ENCODE measurements at regions not wholly inside any gene's neighbourhood (a gene's known extent, or its start where the extent isn't known, plus 50 kb on each side); places are given as distances from the start of the nearest gene placed in this dataset.

- H3K9me3 ChIP-seq, result no peaks in the 10 kb centered on the region
- TF ChIP-seq EP300 (IDR thresholded peaks at IDR 0.05), result no peak
- TF ChIP-seq POLR2AphosphoS5 (IDR thresholded peaks at IDR 0.05), result no peak
- TF ChIP-seq POLR2A (IDR thresholded peaks at IDR 0.05), result no peak
- TF ChIP-seq, protein P1, sequence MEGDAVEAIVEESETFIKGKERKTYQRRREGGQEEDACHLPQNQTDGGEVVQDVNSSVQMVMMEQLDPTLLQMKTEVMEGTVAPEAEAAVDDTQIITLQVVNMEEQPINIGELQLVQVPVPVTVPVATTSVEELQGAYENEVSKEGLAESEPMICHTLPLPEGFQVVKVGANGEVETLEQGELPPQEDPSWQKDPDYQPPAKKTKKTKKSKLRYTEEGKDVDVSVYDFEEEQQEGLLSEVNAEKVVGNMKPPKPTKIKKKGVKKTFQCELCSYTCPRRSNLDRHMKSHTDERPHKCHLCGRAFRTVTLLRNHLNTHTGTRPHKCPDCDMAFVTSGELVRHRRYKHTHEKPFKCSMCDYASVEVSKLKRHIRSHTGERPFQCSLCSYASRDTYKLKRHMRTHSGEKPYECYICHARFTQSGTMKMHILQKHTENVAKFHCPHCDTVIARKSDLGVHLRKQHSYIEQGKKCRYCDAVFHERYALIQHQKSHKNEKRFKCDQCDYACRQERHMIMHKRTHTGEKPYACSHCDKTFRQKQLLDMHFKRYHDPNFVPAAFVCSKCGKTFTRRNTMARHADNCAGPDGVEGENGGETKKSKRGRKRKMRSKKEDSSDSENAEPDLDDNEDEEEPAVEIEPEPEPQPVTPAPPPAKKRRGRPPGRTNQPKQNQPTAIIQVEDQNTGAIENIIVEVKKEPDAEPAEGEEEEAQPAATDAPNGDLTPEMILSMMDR (IDR thresholded peaks at IDR 0.05), result no peak
Observed at GRCh38 chr2:195495966-195496365, 161.1 kb upstream of the SLC39A10 start.

GRCh38 chr2:195495351-195495750 is 161.7 kb upstream of the SLC39A10 start:
- H3K27me3 ChIP-seq, result no peaks in the 10 kb centered on the region
- intact Hi-C loops (cut with DNase I), result loop anchor here (5.0 kb wide), 1 partner anchor 162 kb away; the partner anchor contains the start of gene SLC39A10
- H3K4me3 ChIP-seq, result no peak overlapping the region
- no peaks in the 10 kb centered on the region for H3K9me3 ChIP-seq
- no peaks in the 10 kb centered on the region for H3K36me3 ChIP-seq
- H3K27ac ChIP-seq, result no peak overlapping the region
- no peak for DNase-seq
- H3K4me1 ChIP-seq, result no peaks in the 10 kb centered on the region
- WGBS, 2 donors, result 73 to 91% methylated on average over 2 of the region's 2 CpGs
- TF ChIP-seq, protein P1 (IDR thresholded peaks at IDR 0.05), result no peak
- TF ChIP-seq EP300 (IDR thresholded peaks at IDR 0.05) (no peak), POLR2A (IDR thresholded peaks at IDR 0.05) (no peak), POLR2AphosphoS5 (IDR thresholded peaks at IDR 0.05) (no peak)

More at GRCh38 chr2:195495966-195496365, 161.1 kb upstream of the SLC39A10 start:
- H3K27me3 ChIP-seq, result no peaks in the 10 kb centered on the region
- no peaks in the 10 kb centered on the region for H3K36me3 ChIP-seq
- DNase-seq, result no peak
- intact Hi-C loops (cut with DNase I), result loop anchor here (5.0 kb wide), 1 partner anchor 161 kb away; the partner anchor contains the start of gene SLC39A10
- H3K27ac ChIP-seq, result no peak overlapping the region
- no peak overlapping the region for H3K4me3 ChIP-seq
- no peaks in the 10 kb centered on the region for H3K4me1 ChIP-seq

DNA sequence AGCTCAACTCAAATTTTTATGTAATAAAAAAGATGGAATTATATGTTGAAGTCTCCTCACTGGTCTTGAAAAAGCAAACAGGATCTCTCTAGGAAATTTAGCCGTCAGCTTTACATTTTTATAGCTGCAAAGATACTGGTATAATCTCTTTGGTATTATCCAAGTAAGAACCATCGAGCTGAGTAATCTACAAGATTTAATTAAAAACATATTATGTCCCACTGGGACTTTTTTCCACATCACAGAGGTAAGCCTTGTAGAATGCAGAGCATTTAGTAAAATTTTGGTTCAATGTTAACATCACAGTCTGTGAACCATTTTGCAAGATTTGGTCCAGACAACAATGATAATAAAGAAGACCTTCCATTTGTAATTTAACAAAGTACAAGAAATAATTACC is 162.6 kb upstream of the SLC39A10 start:
- 84 to 87% methylated on average over 2 of the region's 2 CpGs for WGBS, 2 donors

GRCh38 chr2:195493416-195493815 is 163.6 kb upstream of the SLC39A10 start:
- intact Hi-C loops (cut with DNase I), result no loop called here
- 95 to 96% methylated on average over 7 of the region's 7 CpGs for WGBS, 2 donors
- no peak for DNase-seq

More for the DNA sequence above, 162.6 kb upstream of the SLC39A10 start:
- Histone ChIP-seq H3K4me1 (no peaks in the 10 kb centered on the region), H3K4me3 (no peak overlapping the region), H3K27me3 (no peaks in the 10 kb centered on the region), H3K27ac (no peak overlapping the region), H3K9me3 (no peaks in the 10 kb centered on the region), H3K36me3 (no peaks in the 10 kb centered on the region)
- intact Hi-C loops (cut with DNase I), result no loop called here
- DNase-seq, result no peak
- no peak for TF ChIP-seq EP300 (IDR thresholded peaks at IDR 0.05)
- no peak for TF ChIP-seq POLR2AphosphoS5 (IDR thresholded peaks at IDR 0.05)
- TF ChIP-seq POLR2A (IDR thresholded peaks at IDR 0.05), result no peak
- TF ChIP-seq, protein P1 (IDR thresholded peaks at IDR 0.05), result no peak

More at GRCh38 chr2:195493416-195493815, 163.6 kb upstream of the SLC39A10 start:
- Histone ChIP-seq H3K27ac (no peak overlapping the region), H3K4me1 (no peaks in the 10 kb centered on the region), H3K36me3 (no peaks in the 10 kb centered on the region), H3K9me3 (no peaks in the 10 kb centered on the region), H3K27me3 (no peaks in the 10 kb centered on the region), H3K4me3 (no peak overlapping the region)
- TF ChIP-seq EP300 (IDR thresholded peaks at IDR 0.05) (no peak), POLR2AphosphoS5 (IDR thresholded peaks at IDR 0.05) (no peak), POLR2A (IDR thresholded peaks at IDR 0.05) (no peak)
- TF ChIP-seq, protein P1 (IDR thresholded peaks at IDR 0.05), result no peak

Data from sigmoid colon (tissue), 6 donors.